GM23248 (cell line): ENCODE measurements at regions not wholly inside any gene's neighbourhood (a gene's known extent, or its start where the extent isn't known, plus 50 kb on each side); places are given as distances from the start of the nearest gene placed in this dataset.
"Not testable (repeated sequence)": the region's sequence is repeated elsewhere in the genome, so short reads cannot be mapped to it uniquely, and the experiment has no call there.

ENCODE experiments used
- DNase-seq: peaks from one replicate; pipeline ENCODE4 v3.0.0-alpha.2; 2015
- H2AFZ ChIP-seq: fragments of 200-600 bp; sonication (generic); 2 replicates; pipeline ENCODE4 v1.6.1; 2016; ENCODE audit warnings: antibody characterized with exemption
- H3F3A ChIP-seq: fragments of 200-600 bp; sonication (generic); 2 replicates; pipeline ENCODE4 v1.6.1; 2016; ENCODE audit warnings: mild to moderate bottlenecking, antibody characterized with exemption, mixed run types; ENCODE audit not compliant: insufficient read depth
- H3K27ac ChIP-seq: fragments of 200-600 bp; sonication (generic); 2 replicates; pipeline ENCODE4 v1.5.1; 2016; ENCODE audit warnings: mild to moderate bottlenecking
- H3K27me3 ChIP-seq: fragments of 200-600 bp; sonication (generic); replicated peaks from 2 replicates; pipeline ENCODE4 v1.6.1; 2016; ENCODE audit warnings: mild to moderate bottlenecking; ENCODE audit not compliant: insufficient read depth
- H3K36me3 ChIP-seq: fragments of 200-600 bp; sonication (generic); 2 replicates; pipeline ENCODE4 v1.6.1; 2016; ENCODE audit warnings: low read depth, mild to moderate bottlenecking
- H3K4me1 ChIP-seq: fragments of 200-600 bp; sonication (generic); 2 replicates; pipeline ENCODE4 v1.6.1; 2016; ENCODE audit warnings: mild to moderate bottlenecking; ENCODE audit not compliant: insufficient read depth
- H3K4me2 ChIP-seq: fragments of 200-600 bp; sonication (generic); one replicate; pipeline ENCODE4 v1.6.1; 2016; ENCODE audit warnings: mild to moderate bottlenecking; ENCODE audit not compliant: unreplicated experiment
- H3K4me3 ChIP-seq: fragments of 200-600 bp; sonication (generic); 2 replicates; pipeline ENCODE4 v1.5.1; 2016; ENCODE audit warnings: mild to moderate bottlenecking
- H3K79me2 ChIP-seq: fragments of 200-600 bp; sonication (generic); 2 replicates; pipeline ENCODE4 v1.6.1; 2016; ENCODE audit warnings: mild to moderate bottlenecking; ENCODE audit not compliant: insufficient read depth
- H3K9ac ChIP-seq: fragments of 200-600 bp; sonication (generic); 2 replicates; pipeline ENCODE4 v1.6.1; 2016; ENCODE audit warnings: mild to moderate bottlenecking
- H3K9me2 ChIP-seq: fragments of 200-600 bp; sonication (generic); 2 replicates; pipeline ENCODE4 v1.6.1; 2016; ENCODE audit warnings: mixed run types, mild to moderate bottlenecking, moderate library complexity; ENCODE audit not compliant: insufficient read depth
- H3K9me3 ChIP-seq: fragments of 200-600 bp; sonication (generic); one replicate; pipeline ENCODE4 v1.6.1; 2017; ENCODE audit warnings: low read depth
- H4K20me1 ChIP-seq: fragments of 200-600 bp; sonication (generic); 2 replicates; pipeline ENCODE4 v1.6.0; 2016; ENCODE audit not compliant: insufficient read depth
- WGBS, 2 experiments: methylation state at CpG; one replicate each; pipeline ENCODE4 v1.1.6; 2015 to 2017; ENCODE audit warnings: low lambda C conversion rate in 2 of 2, low coverage in 1 of 2; ENCODE audit errors: missing lambda C conversion rate in 2 of 2; 5-methylcytosine and 5-hydroxymethylcytosine counted together
- in situ Hi-C: fragments of 300-500 bp; cut with MboI; formaldehyde crosslinking; loops from 2 replicates; pipeline ENCODE4 v1.15.0; 2020

DNA sequence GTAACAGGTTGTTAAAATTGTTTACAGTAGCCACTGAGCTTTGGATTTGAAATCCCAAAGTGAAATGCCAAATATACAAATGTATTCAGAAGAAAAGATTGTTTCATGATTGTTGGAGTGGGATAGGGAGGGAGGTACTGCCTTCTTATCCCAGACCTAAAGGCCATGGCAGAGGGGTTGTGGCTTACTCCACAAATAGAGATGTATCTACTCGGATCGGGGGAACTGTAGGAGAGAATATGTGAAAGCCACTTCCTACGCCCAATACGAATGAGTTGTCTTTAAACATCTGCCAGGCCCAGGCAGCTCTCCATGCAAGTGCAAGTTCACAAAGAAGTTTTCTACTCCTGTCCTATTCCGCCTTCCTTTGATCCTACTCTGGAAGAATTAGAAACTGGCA, 150.2 kb upstream of the PRSS12 start:
- H3K9me2 ChIP-seq, H3K4me3 ChIP-seq, H3K27ac ChIP-seq, DNase-seq, H3K27me3 ChIP-seq, H4K20me1 ChIP-seq, H3K79me2 ChIP-seq, H2AFZ ChIP-seq, H3K4me1 ChIP-seq, H3K9me3 ChIP-seq, H3K4me2 ChIP-seq, H3F3A ChIP-seq, H3K36me3 ChIP-seq, H3K9ac ChIP-seq: not testable (repeated sequence)
- in situ Hi-C loops: loop anchor here (25.0 kb wide), 1 partner anchor 216 kb away; no protein-coding TSS in a partner anchor
- 67 to 71% methylated on average over 5 of the region's 5 CpGs for WGBS, 2 experiments

DNA sequence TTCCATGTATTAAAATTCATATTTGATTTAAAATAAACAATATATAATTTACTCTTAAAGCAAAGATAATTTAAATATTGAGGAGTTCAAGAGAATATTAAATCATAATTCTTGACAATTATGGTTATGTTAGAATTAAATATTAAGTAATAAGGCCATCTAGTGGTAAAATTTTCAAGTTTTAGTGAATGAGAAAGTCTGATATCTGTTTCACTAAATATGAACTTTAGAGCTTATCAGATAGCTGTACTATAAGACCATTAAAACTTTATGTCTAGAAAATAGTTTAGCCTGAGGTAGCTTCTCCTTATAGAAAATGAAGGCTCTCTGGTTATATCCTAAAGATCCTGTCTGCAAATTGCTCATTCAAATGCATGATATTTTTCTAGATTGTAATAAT, 152.1 kb upstream of the PRSS12 start:
- in situ Hi-C loops: loop anchor here (25.0 kb wide), 1 partner anchor 218 kb away; no protein-coding TSS in a partner anchor
- not testable (repeated sequence) for H3K4me1 ChIP-seq, H3K9me2 ChIP-seq, H3K79me2 ChIP-seq, H3K9me3 ChIP-seq, H4K20me1 ChIP-seq, H2AFZ ChIP-seq, H3K4me2 ChIP-seq, H3K9ac ChIP-seq, H3K36me3 ChIP-seq, H3K27me3 ChIP-seq, H3K4me3 ChIP-seq, H3K27ac ChIP-seq, H3F3A ChIP-seq
- DNase-seq: peak; percentile 10

DNA sequence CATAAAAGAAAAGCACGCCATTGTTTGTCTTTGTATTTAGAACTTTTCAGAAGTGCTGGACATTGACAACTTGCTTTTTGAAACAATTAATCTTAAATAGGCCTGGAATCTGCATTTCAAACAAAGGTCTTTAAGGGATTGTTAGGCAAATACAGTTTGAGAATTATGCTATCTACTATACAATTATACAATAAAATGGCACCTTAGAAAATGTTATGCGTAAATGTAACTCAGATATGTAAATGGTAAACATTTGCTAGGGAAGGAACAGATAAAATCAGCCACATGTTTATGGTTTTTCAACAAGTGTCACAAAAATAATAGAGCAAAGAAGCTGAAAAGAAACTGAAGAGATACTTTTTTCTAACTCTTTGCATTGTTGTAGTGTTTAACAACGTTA, 152.7 kb upstream of the PRSS12 start:
- not testable (repeated sequence) for H2AFZ ChIP-seq, H3F3A ChIP-seq, H3K9me3 ChIP-seq, H3K9ac ChIP-seq, H3K4me3 ChIP-seq, H3K27ac ChIP-seq, H3K79me2 ChIP-seq, H3K27me3 ChIP-seq, H3K4me2 ChIP-seq, H3K36me3 ChIP-seq, H3K4me1 ChIP-seq, DNase-seq, H4K20me1 ChIP-seq, H3K9me2 ChIP-seq
- WGBS, 2 experiments: 65 to 75% methylated on average over 3 of the region's 3 CpGs
- in situ Hi-C loops: loop anchor here (25.0 kb wide), 1 partner anchor 218 kb away; no protein-coding TSS in a partner anchor

DNA sequence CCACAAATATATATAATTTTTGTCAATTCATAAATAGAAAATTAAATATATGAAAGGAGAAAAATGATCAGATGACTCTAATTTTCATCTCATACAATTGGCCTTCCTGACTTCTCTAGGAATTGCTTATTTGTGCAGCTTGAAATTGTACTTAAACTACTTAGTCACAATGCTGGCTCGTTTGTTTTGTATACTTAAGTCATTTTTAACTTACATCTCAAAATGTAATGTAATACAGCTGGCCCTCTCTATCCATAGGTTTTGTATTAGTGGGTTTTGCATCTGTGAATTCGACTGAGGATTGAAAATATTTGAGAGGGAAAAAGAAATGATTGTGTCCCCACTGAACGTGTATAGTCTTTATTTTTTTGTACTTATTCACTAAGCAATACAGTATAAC, 160.1 kb upstream of the PRSS12 start:
- H3K27ac ChIP-seq, H3K4me2 ChIP-seq, H3F3A ChIP-seq, H3K9me2 ChIP-seq, DNase-seq, H3K4me1 ChIP-seq, H3K36me3 ChIP-seq, H4K20me1 ChIP-seq, H3K79me2 ChIP-seq, H2AFZ ChIP-seq, H3K27me3 ChIP-seq, H3K4me3 ChIP-seq, H3K9me3 ChIP-seq, H3K9ac ChIP-seq: not testable (repeated sequence)
- 78 to 84% methylated on average over 3 of the region's 3 CpGs for WGBS, 2 experiments
- in situ Hi-C loops: loop anchor here (25.0 kb wide), 1 partner anchor 226 kb away; no protein-coding TSS in a partner anchor

DNA sequence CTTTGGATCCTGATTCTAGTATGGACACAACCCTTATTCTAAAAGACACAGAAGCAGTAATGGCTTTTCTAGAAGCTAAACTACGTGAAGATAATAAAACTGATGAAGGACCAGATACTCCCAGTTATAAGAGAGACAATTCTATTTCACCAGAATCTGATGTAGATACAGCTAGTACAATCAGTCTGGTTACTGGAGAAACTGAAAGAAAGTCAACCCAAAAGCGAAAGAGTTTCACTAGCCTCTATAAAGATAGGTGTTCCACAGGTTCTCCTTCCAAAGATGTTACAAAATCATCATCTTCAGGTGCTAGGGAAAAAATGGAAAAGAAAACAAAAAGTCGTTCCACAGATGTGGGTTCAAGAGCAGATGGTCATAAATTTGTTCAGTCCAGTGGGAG, 161.5 kb upstream of the PRSS12 start:
- H3K9me2 ChIP-seq, H3K27me3 ChIP-seq, H3K27ac ChIP-seq, H3K4me2 ChIP-seq, H2AFZ ChIP-seq, H3K79me2 ChIP-seq, H3K9me3 ChIP-seq, H3K9ac ChIP-seq, H3K36me3 ChIP-seq, H4K20me1 ChIP-seq, DNase-seq, H3F3A ChIP-seq, H3K4me1 ChIP-seq, H3K4me3 ChIP-seq: not testable (repeated sequence)
- 78 to 88% methylated on average over 2 to 3 of the region's 3 CpGs for WGBS, 2 experiments
- in situ Hi-C loops: loop anchor here (25.0 kb wide), 1 partner anchor 227 kb away; no protein-coding TSS in a partner anchor

DNA sequence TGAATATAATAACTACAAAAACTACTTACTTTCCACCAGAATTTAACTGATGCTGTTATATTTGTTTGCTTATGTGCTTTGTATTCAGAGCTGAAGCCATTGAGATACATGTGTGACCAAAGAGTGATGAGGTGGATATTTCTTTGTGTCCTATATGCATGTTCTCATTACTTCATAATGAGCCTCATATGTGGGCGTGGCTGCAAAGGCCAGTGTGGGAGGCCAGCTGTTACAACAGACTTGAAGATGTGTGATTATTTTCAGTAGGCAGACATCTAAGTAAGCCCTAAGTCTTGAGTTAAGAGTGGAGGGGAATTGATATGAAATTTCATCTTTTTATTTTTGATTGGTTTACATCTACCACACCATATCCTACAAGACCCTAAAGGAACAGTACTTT, 163.3 kb upstream of the PRSS12 start:
- H3K36me3 ChIP-seq, H3K79me2 ChIP-seq, H3K4me3 ChIP-seq, H4K20me1 ChIP-seq, H3K9ac ChIP-seq, H3K9me3 ChIP-seq, H3F3A ChIP-seq, H3K9me2 ChIP-seq, H3K27me3 ChIP-seq, H3K4me2 ChIP-seq, H2AFZ ChIP-seq, H3K27ac ChIP-seq, H3K4me1 ChIP-seq: not testable (repeated sequence)
- in situ Hi-C loops: loop anchor here (25.0 kb wide), 1 partner anchor 229 kb away; no protein-coding TSS in a partner anchor
- DNase-seq: peak; percentile 62
- 42 to 47% methylated on average over 1 of the region's 1 CpG for WGBS, 2 experiments

DNA sequence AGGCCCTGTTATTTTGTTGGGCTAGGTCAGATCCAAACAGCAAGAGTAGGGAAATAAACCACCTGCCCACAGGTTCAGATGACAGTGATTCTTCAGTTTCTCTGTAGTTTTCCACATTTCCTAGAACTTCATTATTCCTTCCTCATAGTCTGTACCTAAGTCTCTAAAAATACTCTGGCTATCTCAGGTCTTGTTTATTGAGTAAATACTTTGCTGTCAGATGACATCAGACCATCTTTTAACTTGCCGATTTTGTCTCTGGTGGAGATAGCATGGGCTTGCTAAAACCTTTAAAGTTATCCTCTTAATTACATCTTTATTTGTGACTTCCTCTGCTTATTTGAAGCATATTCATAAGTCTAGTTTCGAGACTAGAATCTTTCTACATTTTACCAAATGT, 155.1 kb upstream of the METTL14 start:
- not testable (repeated sequence) for DNase-seq, H3K9me2 ChIP-seq, H3F3A ChIP-seq, H3K4me3 ChIP-seq, H3K79me2 ChIP-seq, H3K36me3 ChIP-seq, H3K9ac ChIP-seq, H3K27ac ChIP-seq, H3K4me1 ChIP-seq, H3K27me3 ChIP-seq, H2AFZ ChIP-seq, H3K9me3 ChIP-seq, H3K4me2 ChIP-seq, H4K20me1 ChIP-seq
- in situ Hi-C loops: loop anchor here (25.0 kb wide), 1 partner anchor 157 kb away; the partner anchor contains the start of gene METTL14
- WGBS, 2 experiments: 66 to 75% methylated on average over 2 of the region's 2 CpGs

DNA sequence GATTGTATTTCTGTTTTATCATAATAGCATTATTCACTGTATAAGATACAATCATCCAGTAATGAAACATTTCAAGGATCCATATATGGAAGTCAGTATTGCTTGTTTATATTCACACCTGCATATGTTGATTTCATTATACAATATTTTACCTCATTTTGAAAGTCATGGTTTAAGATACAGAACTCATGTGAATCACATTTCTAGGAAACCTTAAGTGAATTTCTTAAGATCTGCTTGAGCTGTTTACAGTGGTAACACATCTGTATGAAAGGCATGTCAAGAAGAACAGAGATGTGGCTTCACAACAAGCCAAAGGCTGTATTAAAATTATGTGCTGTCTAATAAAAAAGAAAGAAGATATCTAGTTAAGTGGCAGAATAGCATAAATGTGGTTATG, 153.2 kb upstream of the METTL14 start:
- H3K27ac ChIP-seq, H3K9ac ChIP-seq, H2AFZ ChIP-seq, DNase-seq, H3F3A ChIP-seq, H3K4me3 ChIP-seq, H3K27me3 ChIP-seq, H3K79me2 ChIP-seq, H3K36me3 ChIP-seq, H3K9me2 ChIP-seq, H3K4me1 ChIP-seq, H3K9me3 ChIP-seq, H3K4me2 ChIP-seq, H4K20me1 ChIP-seq: not testable (repeated sequence)
- in situ Hi-C loops: loop anchor here (25.0 kb wide), 1 partner anchor 155 kb away; the partner anchor contains the start of gene METTL14
